ENCODE measurements at regions not wholly inside any gene's neighbourhood (a gene's known extent, or its start where the extent isn't known, plus 50 kb on each side); places are given as distances from the start of the nearest gene placed in this dataset.
A peak's percentile ranks its signal among the peaks of the same experiment; 100 is the strongest.

DNA sequence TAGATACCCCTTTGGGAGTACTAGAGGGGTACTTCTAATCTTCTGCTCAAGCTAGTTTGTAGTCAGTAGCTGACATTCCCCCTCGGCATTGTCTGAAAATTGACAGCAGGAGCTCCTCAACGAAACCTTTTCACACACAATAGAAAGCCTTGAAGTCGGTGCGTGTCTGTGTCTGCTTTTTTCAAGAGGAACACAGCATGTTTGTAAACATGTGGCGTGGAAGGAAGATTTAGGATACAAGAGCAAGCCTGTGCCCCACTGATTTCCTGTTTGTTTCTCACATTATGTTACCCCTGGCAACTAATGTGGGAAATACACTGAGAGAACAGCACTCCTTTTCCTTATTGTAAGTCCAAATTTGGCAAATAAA, 252.6 kb downstream of the ANKRD50 start:
- TF ChIP-seq, protein P1, sequence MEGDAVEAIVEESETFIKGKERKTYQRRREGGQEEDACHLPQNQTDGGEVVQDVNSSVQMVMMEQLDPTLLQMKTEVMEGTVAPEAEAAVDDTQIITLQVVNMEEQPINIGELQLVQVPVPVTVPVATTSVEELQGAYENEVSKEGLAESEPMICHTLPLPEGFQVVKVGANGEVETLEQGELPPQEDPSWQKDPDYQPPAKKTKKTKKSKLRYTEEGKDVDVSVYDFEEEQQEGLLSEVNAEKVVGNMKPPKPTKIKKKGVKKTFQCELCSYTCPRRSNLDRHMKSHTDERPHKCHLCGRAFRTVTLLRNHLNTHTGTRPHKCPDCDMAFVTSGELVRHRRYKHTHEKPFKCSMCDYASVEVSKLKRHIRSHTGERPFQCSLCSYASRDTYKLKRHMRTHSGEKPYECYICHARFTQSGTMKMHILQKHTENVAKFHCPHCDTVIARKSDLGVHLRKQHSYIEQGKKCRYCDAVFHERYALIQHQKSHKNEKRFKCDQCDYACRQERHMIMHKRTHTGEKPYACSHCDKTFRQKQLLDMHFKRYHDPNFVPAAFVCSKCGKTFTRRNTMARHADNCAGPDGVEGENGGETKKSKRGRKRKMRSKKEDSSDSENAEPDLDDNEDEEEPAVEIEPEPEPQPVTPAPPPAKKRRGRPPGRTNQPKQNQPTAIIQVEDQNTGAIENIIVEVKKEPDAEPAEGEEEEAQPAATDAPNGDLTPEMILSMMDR (IDR thresholded peaks at IDR 0.05) = no peak
- TF ChIP-seq EP300 (IDR thresholded peaks at IDR 0.05) = peak in 1 of 4 donors; percentile 49
- TF ChIP-seq POLR2A (IDR thresholded peaks at IDR 0.05) = no peak

All from upper lobe of left lung (tissue), 4 donors.